ENCODE measurements at regions not wholly inside any gene's neighbourhood (a gene's known extent, or its start where the extent isn't known, plus 50 kb on each side); places are given as distances from the start of the nearest gene placed in this dataset.

- no TSS peak for BruUV-seq (replicated peaks)
- CTCF ChIA-PET, result no interaction called here
Observed at GRCh38 chr5:124283031-124283430, 463.4 kb downstream of the ZNF608 start.

More at GRCh38 chr5:124283031-124283430, 463.4 kb downstream of the ZNF608 start:
- Histone ChIP-seq H3K9me3 (replicated peaks; ENCODE audit: control insufficient read depth, insufficient read depth, low read length) (no peaks in the 10 kb centered on the region), H3K79me2 (ENCODE audit: control insufficient read depth, insufficient read depth, low read length) (no peaks in the 10 kb centered on the region), H3K27me3 (ENCODE audit: control insufficient read depth in 2 of 2, insufficient read depth in 2 of 2, low read length in 2 of 2) (peaks cover 0 to 6% of the 10 kb centered on the region in 2 experiments), H3K4me1 (ENCODE audit: control insufficient read depth, extremely low read depth, insufficient read depth, low read length) (no peaks in the 10 kb centered on the region), H3K27ac (ENCODE audit: insufficient read depth, low read depth, low read length) (no peak overlapping the region), H3K36me3 (ENCODE audit: control insufficient read depth in 2 of 2, extremely low read depth in 1 of 2, insufficient read depth in 2 of 2, low read length in 2 of 2) (no peaks in the 10 kb centered on the region), H2AFZ (ENCODE audit: low read depth, low read length) (no peak overlapping the region), H3K9me1 (replicated peaks; ENCODE audit: control insufficient read depth, extremely low read depth, insufficient read depth, low read length) (no peaks in the 10 kb centered on the region), H3K4me2 (ENCODE audit: insufficient read depth, low read length) (no peak overlapping the region), H3K4me3 (replicated peaks in 1 of 3; ENCODE audit: insufficient read depth in 1 of 3, low read depth in 1 of 3, low read length in 3 of 3) (no peak overlapping the region), H4K20me1 (replicated peaks; ENCODE audit: control insufficient read depth, extremely low read depth, insufficient read depth, low read length) (no peaks in the 10 kb centered on the region), H3K9ac (replicated peaks; ENCODE audit: extremely low read depth, insufficient read depth, low read length) (no peak overlapping the region)
- no peak for TF ChIP-seq GATA2 (IDR thresholded peaks at IDR 0.05; ENCODE audit: insufficient read depth, insufficient read length, low read depth, low read length)
- TF ChIP-seq JUN (IDR thresholded peaks at IDR 0.05; ENCODE audit: borderline replicate concordance, insufficient read depth, insufficient read length, low read depth), result no peak
- TF ChIP-seq CTCF (IDR thresholded peaks at IDR 0.05; ENCODE audit: extremely low read depth in 1 of 2, insufficient read depth in 1 of 2, low read depth in 1 of 2, low read length in 2 of 2), result no peak
- TF ChIP-seq POLR2AphosphoS5 (IDR thresholded peaks at IDR 0.05; ENCODE audit: insufficient read depth, low read depth, low read length), result no peak
- no peak for TF ChIP-seq MYC (IDR thresholded peaks at IDR 0.05; ENCODE audit: low read depth, low read length)
- TF ChIP-seq EZH2 (IDR thresholded peaks at IDR 0.05; ENCODE audit: borderline replicate concordance, low read depth, low read length, severe bottlenecking), result no peak
- TF ChIP-seq POLR2A (IDR thresholded peaks at IDR 0.05; ENCODE audit: low read depth, low read length), result no peak
- TF ChIP-seq FOS (IDR thresholded peaks at IDR 0.05; ENCODE audit: borderline replicate concordance, insufficient read depth, low read length), result no peak
- no peak for TF ChIP-seq MAX (IDR thresholded peaks at IDR 0.05; ENCODE audit: insufficient read depth, insufficient read length)
- FAIRE-seq (no peak), DNase-seq (ENCODE audit: low read depth, low spot score) (peak; percentile 24)
- dilution Hi-C loops (cut with MboI; ENCODE audit: extremely low pct_ligation_motif_present, low sequenced_read_pairs) (no loop called here), intact Hi-C loops (cut with micrococcal nuclease) (no loop called here)
- POLR2A ChIA-PET, result no interaction called here

All from endothelial cell of umbilical vein (primary cell).